NCI-H510A (cell line): ENCODE measurements at regions not wholly inside any gene's neighbourhood (a gene's known extent, or its start where the extent isn't known, plus 50 kb on each side); places are given as distances from the start of the nearest gene placed in this dataset.
"Not testable (repeated sequence)": the region's sequence is repeated elsewhere in the genome, so short reads cannot be mapped to it uniquely, and the experiment has no call there.

Experiments used
- DNase-seq: peaks from one replicate; lab custom pipeline; 2025; lab: John Stamatoyannopoulos, UW

GRCh38 chr4:103853146-103853545, 133.4 kb upstream of the TACR3 start:
- DNase-seq: no peak

GRCh38 chr4:103845075-103845474, 125.3 kb upstream of the TACR3 start:
- no peak for DNase-seq

- DNase-seq: no peak
These were observed 123.0 kb upstream of the TACR3 start for GRCh38 chr4:103842637-103843239.

GRCh38 chr4:103842076-103842475, 122.3 kb upstream of the TACR3 start:
- no peak for DNase-seq

GRCh38 chr4:103810308-103810707, 90.5 kb upstream of the TACR3 start:
- DNase-seq: not testable (repeated sequence)

- no peak for DNase-seq
These were observed 83.0 kb upstream of the TACR3 start for GRCh38 chr4:103802766-103803165.

GRCh38 chr4:103787057-103787456, 67.3 kb upstream of the TACR3 start:
- DNase-seq: no peak

GRCh38 chr4:103786593-103786992, 66.8 kb upstream of the TACR3 start:
- DNase-seq: no peak

- no peak for DNase-seq
These were observed 66.2 kb upstream of the TACR3 start for GRCh38 chr4:103786014-103786413.

GRCh38 chr4:103778221-103778620, 58.4 kb upstream of the TACR3 start:
- no peak for DNase-seq

GRCh38 chr4:103774326-103774825, 54.6 kb upstream of the TACR3 start:
- DNase-seq: no peak

- DNase-seq: no peak
These were observed 54.0 kb upstream of the TACR3 start for GRCh38 chr4:103773691-103774231.
